WTC11 (cell line): ENCODE measurements at regions not wholly inside any gene's neighbourhood (a gene's known extent, or its start where the extent isn't known, plus 50 kb on each side); places are given as distances from the start of the nearest gene placed in this dataset.

Experiments used
- CTCF ChIP-seq: fragments of 200-600 bp; IDR thresholded peaks from 2 replicates; pipeline ENCODE4 v1.8.0; 2022; ENCODE audit warnings: antibody characterized with exemption
- NR1H2 ChIP-seq: sonication (generic); formaldehyde crosslinking; IDR thresholded peaks from 2 replicates; pipeline ENCODE4 v1.9.0; 2021; ENCODE audit warnings: mild to moderate bottlenecking, moderate library complexity, missing genetic modification reagents
- PRDM15 ChIP-seq: sonication (generic); formaldehyde crosslinking; IDR thresholded peaks from 2 replicates; pipeline ENCODE4 v1.8.0; 2022; ENCODE audit warnings: missing genetic modification reagents

GRCh38 chr2:139155991-139156390, 375.8 kb upstream of the NXPH2 start:
- no peak for TF ChIP-seq CTCF
- no peak for TF ChIP-seq NR1H2 (CRISPR knock-in tag)
- TF ChIP-seq PRDM15 = no peak
